ENCODE measurements at regions not wholly inside any gene's neighbourhood (a gene's known extent, or its start where the extent isn't known, plus 50 kb on each side); places are given as distances from the start of the nearest gene placed in this dataset. TPM values are rescaled to one million over a fixed set of nuclear protein-coding genes. Genes with fewer than 3 reads are reported as not detected.

DNA sequence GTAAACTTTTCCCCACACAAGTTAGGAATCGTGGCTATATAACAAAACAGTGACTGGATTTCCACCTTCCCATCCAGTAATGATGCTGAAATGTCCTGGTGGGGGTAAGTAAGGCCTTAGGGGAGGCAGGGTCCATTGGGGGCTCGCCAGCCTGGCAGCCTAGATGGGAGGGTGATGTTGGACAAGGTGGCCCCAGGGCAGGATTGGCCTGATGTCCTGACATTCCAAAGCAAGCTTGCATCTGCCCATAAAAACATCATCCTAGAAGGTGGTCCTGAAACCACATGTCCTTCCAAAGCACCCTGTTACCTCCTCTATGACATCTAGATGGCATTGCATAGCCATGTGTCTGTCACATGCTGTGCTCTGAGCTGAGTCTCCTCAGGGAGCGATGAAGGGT, 54.1 kb upstream of the RAB6C start:
- no peak overlapping the region for H3K4me3 ChIP-seq (ENCODE audit: low read depth, low read length)
- TF ChIP-seq, protein P1, sequence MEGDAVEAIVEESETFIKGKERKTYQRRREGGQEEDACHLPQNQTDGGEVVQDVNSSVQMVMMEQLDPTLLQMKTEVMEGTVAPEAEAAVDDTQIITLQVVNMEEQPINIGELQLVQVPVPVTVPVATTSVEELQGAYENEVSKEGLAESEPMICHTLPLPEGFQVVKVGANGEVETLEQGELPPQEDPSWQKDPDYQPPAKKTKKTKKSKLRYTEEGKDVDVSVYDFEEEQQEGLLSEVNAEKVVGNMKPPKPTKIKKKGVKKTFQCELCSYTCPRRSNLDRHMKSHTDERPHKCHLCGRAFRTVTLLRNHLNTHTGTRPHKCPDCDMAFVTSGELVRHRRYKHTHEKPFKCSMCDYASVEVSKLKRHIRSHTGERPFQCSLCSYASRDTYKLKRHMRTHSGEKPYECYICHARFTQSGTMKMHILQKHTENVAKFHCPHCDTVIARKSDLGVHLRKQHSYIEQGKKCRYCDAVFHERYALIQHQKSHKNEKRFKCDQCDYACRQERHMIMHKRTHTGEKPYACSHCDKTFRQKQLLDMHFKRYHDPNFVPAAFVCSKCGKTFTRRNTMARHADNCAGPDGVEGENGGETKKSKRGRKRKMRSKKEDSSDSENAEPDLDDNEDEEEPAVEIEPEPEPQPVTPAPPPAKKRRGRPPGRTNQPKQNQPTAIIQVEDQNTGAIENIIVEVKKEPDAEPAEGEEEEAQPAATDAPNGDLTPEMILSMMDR (IDR thresholded peaks at IDR 0.05; ENCODE audit: insufficient read depth, low read depth, low read length), result no peak
- DNase-seq (ENCODE audit: low read depth), result no peak

DNA sequence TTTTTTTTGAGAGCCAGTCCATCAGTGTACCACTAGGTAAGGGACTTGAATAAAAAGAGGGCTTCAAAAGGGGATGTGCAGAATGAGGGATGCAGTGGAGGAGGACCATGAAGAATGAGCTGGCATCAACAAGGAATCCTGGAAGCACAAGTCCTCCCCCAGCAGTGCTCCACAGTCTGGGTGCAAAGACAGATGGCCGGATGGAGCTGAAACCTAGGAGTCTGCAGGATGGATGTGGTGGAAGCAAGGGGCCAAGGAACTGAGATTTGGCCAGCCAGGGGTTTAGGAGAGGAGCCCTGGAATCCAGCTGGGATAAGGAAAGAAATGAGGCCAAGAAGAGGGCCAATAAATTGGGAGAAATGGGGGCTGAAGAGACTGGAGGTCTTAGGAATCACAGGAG, 51.8 kb upstream of the RAB6C start:
- H3K4me3 ChIP-seq (ENCODE audit: low read depth, low read length), result no peak overlapping the region
- DNase-seq (ENCODE audit: low read depth), result no peak
- TF ChIP-seq, protein P1 (IDR thresholded peaks at IDR 0.05; ENCODE audit: insufficient read depth, low read depth, low read length), result no peak

DNA sequence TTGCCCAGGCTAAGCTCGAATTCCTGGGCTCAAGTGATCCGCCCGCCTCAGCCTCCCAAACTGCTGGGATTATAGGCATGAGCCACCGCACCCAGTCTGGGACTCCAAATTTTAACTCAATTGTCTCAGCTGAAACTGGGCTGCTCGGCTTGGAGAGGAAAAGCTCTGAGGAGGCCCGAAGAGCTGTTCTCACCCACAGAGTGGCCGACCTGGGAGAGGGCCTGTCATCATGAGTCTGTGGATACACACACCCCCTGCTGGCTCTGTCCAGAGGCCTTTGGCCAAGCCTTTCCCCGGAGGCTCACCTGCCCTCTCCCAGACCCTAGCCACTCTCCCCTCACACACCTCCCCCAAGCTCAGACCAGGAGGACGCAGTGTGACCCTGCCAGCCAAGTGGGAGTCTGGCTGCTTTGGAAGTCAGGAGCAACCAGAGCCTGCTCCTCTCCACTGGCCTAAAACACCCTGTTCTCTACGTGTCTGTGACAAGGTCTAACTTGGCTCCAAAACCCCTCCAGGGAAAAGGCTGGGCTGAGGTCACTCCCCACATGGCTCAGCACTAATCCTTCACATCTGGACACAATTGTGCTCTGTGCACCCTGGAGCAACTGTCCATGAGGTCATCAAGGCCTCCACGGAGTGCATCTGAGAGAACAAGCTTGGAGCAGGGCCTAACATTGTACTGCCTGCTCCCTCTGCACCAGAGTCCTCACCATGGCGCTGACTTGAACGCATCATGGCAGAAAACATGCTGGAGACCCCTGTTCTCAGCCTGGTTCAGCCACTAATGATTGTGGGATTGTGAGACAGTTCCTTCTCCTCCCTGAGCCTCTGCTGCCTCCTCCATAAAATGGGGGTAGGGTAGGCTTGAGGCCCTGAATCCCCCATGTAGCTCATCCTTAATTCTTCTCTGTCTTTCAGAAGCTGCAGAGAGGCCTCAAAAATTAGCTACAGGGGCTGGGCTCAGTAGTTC, 49.9 kb upstream of the RAB6C start:
- TF ChIP-seq, protein P1 (IDR thresholded peaks at IDR 0.05; ENCODE audit: insufficient read depth, low read depth, low read length), result no peak
- DNase-seq (ENCODE audit: low read depth), result peak; percentile 49
- no peak overlapping the region for H3K4me3 ChIP-seq (ENCODE audit: low read depth, low read length)

Small RNA genes in the stretch of these regions (small RNA-seq; reads per million reads assigned to genes)
- gene RNA5SP103, result not detected

All from fibroblast of villous mesenchyme (primary cell).